IMR-90 (cell line): ENCODE measurements at regions not wholly inside any gene's neighbourhood (a gene's known extent, or its start where the extent isn't known, plus 50 kb on each side); places are given as distances from the start of the nearest gene placed in this dataset.

Experiments
- ATAC-seq: fragments of 200-7000 bp; cut with Tn5 transposase; 2 replicates; pipeline ENCODE4 v1.9.1; 2020; ENCODE audit warnings: low read depth, mild to moderate bottlenecking, moderate library complexity
- BruUV-seq: library from RNA; stranded (reverse); fragments of 400-500 nt; replicated peaks from 2 replicates; lab custom pipeline; 2021; lab: Mats Ljungman, UMichigan
- CTCF ChIA-PET: fragments of 300-600 bp; formaldehyde crosslinking; extraction: SDS; loops from one replicate; lab custom pipeline; 2021; ENCODE audit warnings: antibody characterized with exemption; lab: Yijun Ruan, JAX
- POLR2A ChIA-PET: fragments of 300-600 bp; sonication (Branson Sonifier 250); formaldehyde crosslinking; loops from one replicate; lab custom pipeline; 2022; ENCODE audit warnings: antibody characterized with exemption; ENCODE audit not compliant: unreplicated experiment; lab: Charles Lee
- DNase-seq: peaks from one replicate; pipeline ENCODE4 v3.0.0; 2013
- H2AFZ ChIP-seq: replicated peaks from 2 replicates; pipeline ENCODE3; 2013; ENCODE audit warnings: low read length, mild to moderate bottlenecking; ENCODE audit not compliant: poor library complexity
- H2AK5ac ChIP-seq: 2 replicates; pipeline ENCODE4 v1.6.1; 2013; ENCODE audit warnings: low read depth, low read length, inconsistent platforms
- H2AK9ac ChIP-seq: replicated peaks from 2 replicates; pipeline ENCODE3; 2013; ENCODE audit warnings: mild to moderate bottlenecking, low read depth, low read length, moderate library complexity; ENCODE audit not compliant: poor library complexity
- H2BK120ac ChIP-seq: 2 replicates; pipeline ENCODE4 v1.6.1; 2013; ENCODE audit warnings: low read depth, low read length, inconsistent platforms
- H2BK15ac ChIP-seq: 3 replicates; pipeline ENCODE4 v1.6.1; 2013; ENCODE audit warnings: low read depth, low read length, inconsistent platforms
- H2BK20ac ChIP-seq: 2 replicates; pipeline ENCODE4 v1.6.1; 2013; ENCODE audit warnings: low read depth, mild to moderate bottlenecking, inconsistent platforms, low read length, moderate library complexity
- H2BK5ac ChIP-seq: 2 replicates; pipeline ENCODE4 v1.6.1; 2013; ENCODE audit warnings: mild to moderate bottlenecking, low read depth, low read length, inconsistent platforms; ENCODE audit not compliant: poor library complexity, severe bottlenecking
- H3K14ac ChIP-seq: replicated peaks from 2 replicates; pipeline ENCODE4 v1.6.1; 2013; ENCODE audit warnings: low read depth, low read length, inconsistent platforms
- H3K18ac ChIP-seq: 2 replicates; pipeline ENCODE4 v1.6.1; 2013; ENCODE audit warnings: low read depth, low read length, control low read depth
- H3K23ac ChIP-seq: 2 replicates; pipeline ENCODE4 v1.6.1; 2013; ENCODE audit warnings: low read depth, low read length, inconsistent platforms
- H3K27ac ChIP-seq: 2 replicates; pipeline ENCODE4 v1.5.1; 2013; ENCODE audit warnings: mild to moderate bottlenecking, control low read depth, low read length; ENCODE audit not compliant: insufficient read depth
- H3K27me3 ChIP-seq: 2 replicates; pipeline ENCODE4 v1.6.1; 2013; ENCODE audit warnings: low read length; ENCODE audit not compliant: control insufficient read depth, insufficient read depth
- H3K36me3 ChIP-seq: 2 replicates; pipeline ENCODE4 v1.6.1; 2013; ENCODE audit warnings: low read length, mixed read lengths; ENCODE audit not compliant: control insufficient read depth, insufficient read depth
- H3K4ac ChIP-seq: 2 replicates; pipeline ENCODE4 v1.6.1; 2013; ENCODE audit warnings: low read depth, low read length, inconsistent platforms
- H3K4me1 ChIP-seq: 2 replicates; pipeline ENCODE4 v1.6.1; 2013; ENCODE audit warnings: low read length, mixed read lengths; ENCODE audit not compliant: control insufficient read depth, insufficient read depth
- H3K4me2 ChIP-seq: 2 replicates; pipeline ENCODE4 v1.6.1; 2013; ENCODE audit warnings: low read depth, mild to moderate bottlenecking, control low read depth, low read length, moderate library complexity
- H3K4me3 ChIP-seq: 2 replicates; pipeline ENCODE4 v1.5.1; 2013; ENCODE audit warnings: low read depth, mild to moderate bottlenecking, control low read depth, low read length, moderate library complexity; ENCODE audit not compliant: insufficient read depth
- H3K56ac ChIP-seq: 2 replicates; pipeline ENCODE4 v1.6.1; 2013; ENCODE audit warnings: low read length, inconsistent platforms; ENCODE audit not compliant: insufficient read depth; ENCODE audit errors: extremely low read depth
- H3K79me1 ChIP-seq, 2 experiments: 2 replicates each; pipeline ENCODE4 v1.6.1; 2013; ENCODE audit warnings: low read length in 2 of 2, inconsistent platforms in 1 of 2, low read depth in 1 of 2
- H3K9ac ChIP-seq: 2 replicates; pipeline ENCODE4 v1.6.1; 2013; ENCODE audit warnings: low read depth, low read length, control low read depth
- H3K9me1 ChIP-seq: 2 replicates; pipeline ENCODE4 v1.6.1; 2013; ENCODE audit warnings: low read length, inconsistent platforms; ENCODE audit not compliant: insufficient read depth
- H3K9me3 ChIP-seq: 2 replicates; pipeline ENCODE4 v1.6.1; 2013; ENCODE audit warnings: low read length; ENCODE audit not compliant: control insufficient read depth, insufficient read depth
- H4K20me1 ChIP-seq: 2 replicates; pipeline ENCODE4 v1.6.1; 2013; ENCODE audit warnings: low read length, inconsistent platforms; ENCODE audit not compliant: insufficient read depth
- H4K5ac ChIP-seq: 2 replicates; pipeline ENCODE4 v1.6.1; 2013; ENCODE audit warnings: mild to moderate bottlenecking, low read depth, low read length, control low read depth
- H4K8ac ChIP-seq, 2 experiments: 2 replicates each; pipeline ENCODE4 v1.6.1; 2013; ENCODE audit warnings: low read depth in 2 of 2, low read length in 2 of 2, control low read depth in 1 of 2, inconsistent platforms in 1 of 2
- H4K91ac ChIP-seq: 2 replicates; pipeline ENCODE4 v1.6.1; 2013; ENCODE audit warnings: low read depth, low read length, inconsistent platforms; ENCODE audit not compliant: insufficient read depth
- CTCF ChIP-seq: conservative IDR thresholded peaks from 2 replicates; pipeline ENCODE4 v1.5.1; 2012; ENCODE audit warnings: mild to moderate bottlenecking, low read depth, low read length, improper control_type of control experiment
- MAFK ChIP-seq: IDR thresholded peaks from 2 replicates; pipeline ENCODE4 v1.6.1; 2012; ENCODE audit warnings: low read depth, low read length, improper control_type of control experiment
- MAZ ChIP-seq: IDR thresholded peaks from 2 replicates; pipeline ENCODE4 v1.6.1; 2012; ENCODE audit warnings: low read depth, mild to moderate bottlenecking, low read length, improper control_type of control experiment, moderate library complexity, borderline replicate concordance
- WGBS, 2 experiments: methylation state at CpG; one replicate each; pipeline versions ENCODE4 v1.1.5 to v1.1.7; 2013; ENCODE audit warnings: missing lambda C conversion rate in 2 of 2; ENCODE audit not compliant: insufficient read length in 1 of 2; ENCODE audit errors: extremely low coverage in 2 of 2; 5-methylcytosine and 5-hydroxymethylcytosine counted together
- dilution Hi-C: fragments of 300-500 bp; cut with HindIII; formaldehyde crosslinking; loops from one replicate; pipeline ENCODE4 v1.14.3; 2018; ENCODE audit warnings: low sequenced_read_pairs; ENCODE audit not compliant: unreplicated experiment
- in situ Hi-C: fragments of 300-500 bp; cut with MboI; formaldehyde crosslinking; loops from 3 replicates; pipeline ENCODE4 v1.14.3; 2019; ENCODE audit warnings: low sequenced_read_pairs, inconsistent platforms, mixed read lengths
- intact Hi-C: fragments of 100-400 bp; cut with micrococcal nuclease; formaldehyde crosslinking; loops from 2 replicates; pipeline ENCODE4 v1.10.0; 2022

GRCh38 chrX:13507893-13508292 lies 61.5 kb upstream of the EGFL6 start:
- POLR2A ChIA-PET: no interaction called here
- Histone ChIP-seq H3K4me3 (no peak overlapping the region), H3K18ac (no peak overlapping the region), H3K4me2 (no peak overlapping the region), H3K14ac (no peak overlapping the region), H3K4ac (no peak overlapping the region), H4K8ac (no peak overlapping the region), H3K27me3 (peaks cover 9% of the 10 kb centered on the region), H3K23ac (no peak overlapping the region), H3K79me1 (no peaks in the 10 kb centered on the region), H2AK5ac (no peak overlapping the region), H2AK9ac (no peak overlapping the region), H4K20me1 (no peaks in the 10 kb centered on the region), H2BK120ac (no peak overlapping the region), H3K27ac (no peak overlapping the region), H3K56ac (no peak overlapping the region), H3K9ac (no peak overlapping the region), H3K9me3 (no peaks in the 10 kb centered on the region), H4K91ac (no peak overlapping the region), H2AFZ (no peak overlapping the region), H3K4me1 (no peaks in the 10 kb centered on the region), H2BK20ac (no peak overlapping the region), H2BK15ac (no peak overlapping the region), H2BK5ac (no peak overlapping the region), H3K36me3 (no peaks in the 10 kb centered on the region), H4K5ac (no peak overlapping the region), H3K9me1 (no peaks in the 10 kb centered on the region)
- ATAC-seq (no peak), DNase-seq (no peak)
- in situ Hi-C loops: loop anchor here (5.0 to 25.0 kb wide), 2 partner anchors 129 to 519 kb away; partner anchors contain the start of gene GEMIN8
- no TSS peak for BruUV-seq
- no CpG with 5 or more reads among the region's 2 CpGs for WGBS, 2 experiments
- CTCF ChIA-PET: interaction anchor here (1.6 to 2.4 kb wide), 2 partner anchors 138 to 524 kb away, joined by 5 to 24 read pairs; no protein-coding TSS in a partner anchor
- dilution Hi-C loops: no loop called here
- intact Hi-C loops: loop anchor here (5.0 kb wide), 1 partner anchor 224 kb away; the partner anchor contains the start of genes OFD1 and TRAPPC2
- TF ChIP-seq MAFK (peak; percentile 72), CTCF (no peak), MAZ (no peak)
